IMR-90 (cell line): ENCODE measurements at regions not wholly inside any gene's neighbourhood (a gene's known extent, or its start where the extent isn't known, plus 50 kb on each side); places are given as distances from the start of the nearest gene placed in this dataset.

Source experiments
- ATAC-seq: fragments of 200-7000 bp; cut with Tn5 transposase; 2 replicates; pipeline ENCODE4 v1.9.1; 2020; ENCODE audit warnings: low read depth, mild to moderate bottlenecking, moderate library complexity
- BruUV-seq: library from RNA; stranded (reverse); fragments of 400-500 nt; replicated peaks from 2 replicates; lab custom pipeline; 2021; lab: Mats Ljungman, UMichigan
- CTCF ChIA-PET: fragments of 300-600 bp; formaldehyde crosslinking; extraction: SDS; loops from one replicate; lab custom pipeline; 2021; ENCODE audit warnings: antibody characterized with exemption; lab: Yijun Ruan, JAX
- POLR2A ChIA-PET: fragments of 300-600 bp; sonication (Branson Sonifier 250); formaldehyde crosslinking; loops from one replicate; lab custom pipeline; 2022; ENCODE audit warnings: antibody characterized with exemption; ENCODE audit not compliant: unreplicated experiment; lab: Charles Lee
- DNase-seq: peaks from one replicate; pipeline ENCODE4 v3.0.0; 2013
- H2AFZ ChIP-seq: replicated peaks from 2 replicates; pipeline ENCODE3; 2013; ENCODE audit warnings: low read length, mild to moderate bottlenecking; ENCODE audit not compliant: poor library complexity
- H2AK5ac ChIP-seq: 2 replicates; pipeline ENCODE4 v1.6.1; 2013; ENCODE audit warnings: low read depth, low read length, inconsistent platforms
- H2AK9ac ChIP-seq: replicated peaks from 2 replicates; pipeline ENCODE3; 2013; ENCODE audit warnings: mild to moderate bottlenecking, low read depth, low read length, moderate library complexity; ENCODE audit not compliant: poor library complexity
- H2BK120ac ChIP-seq: 2 replicates; pipeline ENCODE4 v1.6.1; 2013; ENCODE audit warnings: low read depth, low read length, inconsistent platforms
- H2BK15ac ChIP-seq: 3 replicates; pipeline ENCODE4 v1.6.1; 2013; ENCODE audit warnings: low read depth, low read length, inconsistent platforms
- H2BK20ac ChIP-seq: 2 replicates; pipeline ENCODE4 v1.6.1; 2013; ENCODE audit warnings: low read depth, mild to moderate bottlenecking, inconsistent platforms, low read length, moderate library complexity
- H2BK5ac ChIP-seq: 2 replicates; pipeline ENCODE4 v1.6.1; 2013; ENCODE audit warnings: mild to moderate bottlenecking, low read depth, low read length, inconsistent platforms; ENCODE audit not compliant: poor library complexity, severe bottlenecking
- H3K14ac ChIP-seq: replicated peaks from 2 replicates; pipeline ENCODE4 v1.6.1; 2013; ENCODE audit warnings: low read depth, low read length, inconsistent platforms
- H3K18ac ChIP-seq: 2 replicates; pipeline ENCODE4 v1.6.1; 2013; ENCODE audit warnings: low read depth, low read length, control low read depth
- H3K23ac ChIP-seq: 2 replicates; pipeline ENCODE4 v1.6.1; 2013; ENCODE audit warnings: low read depth, low read length, inconsistent platforms
- H3K27ac ChIP-seq: 2 replicates; pipeline ENCODE4 v1.5.1; 2013; ENCODE audit warnings: mild to moderate bottlenecking, control low read depth, low read length; ENCODE audit not compliant: insufficient read depth
- H3K27me3 ChIP-seq: 2 replicates; pipeline ENCODE4 v1.6.1; 2013; ENCODE audit warnings: low read length; ENCODE audit not compliant: control insufficient read depth, insufficient read depth
- H3K36me3 ChIP-seq: 2 replicates; pipeline ENCODE4 v1.6.1; 2013; ENCODE audit warnings: low read length, mixed read lengths; ENCODE audit not compliant: control insufficient read depth, insufficient read depth
- H3K4ac ChIP-seq: 2 replicates; pipeline ENCODE4 v1.6.1; 2013; ENCODE audit warnings: low read depth, low read length, inconsistent platforms
- H3K4me1 ChIP-seq: 2 replicates; pipeline ENCODE4 v1.6.1; 2013; ENCODE audit warnings: low read length, mixed read lengths; ENCODE audit not compliant: control insufficient read depth, insufficient read depth
- H3K4me2 ChIP-seq: 2 replicates; pipeline ENCODE4 v1.6.1; 2013; ENCODE audit warnings: low read depth, mild to moderate bottlenecking, control low read depth, low read length, moderate library complexity
- H3K4me3 ChIP-seq: 2 replicates; pipeline ENCODE4 v1.5.1; 2013; ENCODE audit warnings: low read depth, mild to moderate bottlenecking, control low read depth, low read length, moderate library complexity; ENCODE audit not compliant: insufficient read depth
- H3K56ac ChIP-seq: 2 replicates; pipeline ENCODE4 v1.6.1; 2013; ENCODE audit warnings: low read length, inconsistent platforms; ENCODE audit not compliant: insufficient read depth; ENCODE audit errors: extremely low read depth
- H3K79me1 ChIP-seq, 2 experiments: 2 replicates each; pipeline ENCODE4 v1.6.1; 2013; ENCODE audit warnings: low read length in 2 of 2, inconsistent platforms in 1 of 2, low read depth in 1 of 2
- H3K9ac ChIP-seq: 2 replicates; pipeline ENCODE4 v1.6.1; 2013; ENCODE audit warnings: low read depth, low read length, control low read depth
- H3K9me1 ChIP-seq: 2 replicates; pipeline ENCODE4 v1.6.1; 2013; ENCODE audit warnings: low read length, inconsistent platforms; ENCODE audit not compliant: insufficient read depth
- H3K9me3 ChIP-seq: 2 replicates; pipeline ENCODE4 v1.6.1; 2013; ENCODE audit warnings: low read length; ENCODE audit not compliant: control insufficient read depth, insufficient read depth
- H4K20me1 ChIP-seq: 2 replicates; pipeline ENCODE4 v1.6.1; 2013; ENCODE audit warnings: low read length, inconsistent platforms; ENCODE audit not compliant: insufficient read depth
- H4K5ac ChIP-seq: 2 replicates; pipeline ENCODE4 v1.6.1; 2013; ENCODE audit warnings: mild to moderate bottlenecking, low read depth, low read length, control low read depth
- H4K8ac ChIP-seq, 2 experiments: 2 replicates each; pipeline ENCODE4 v1.6.1; 2013; ENCODE audit warnings: low read depth in 2 of 2, low read length in 2 of 2, control low read depth in 1 of 2, inconsistent platforms in 1 of 2
- H4K91ac ChIP-seq: 2 replicates; pipeline ENCODE4 v1.6.1; 2013; ENCODE audit warnings: low read depth, low read length, inconsistent platforms; ENCODE audit not compliant: insufficient read depth
- CHD1 ChIP-seq: IDR thresholded peaks from 2 replicates; pipeline ENCODE4 v1.6.1; 2012; ENCODE audit warnings: low read depth, low read length, improper control_type of control experiment
- MAZ ChIP-seq: IDR thresholded peaks from 2 replicates; pipeline ENCODE4 v1.6.1; 2012; ENCODE audit warnings: low read depth, mild to moderate bottlenecking, low read length, improper control_type of control experiment, moderate library complexity, borderline replicate concordance
- MXI1 ChIP-seq: IDR thresholded peaks from 2 replicates; pipeline ENCODE4 v1.6.1; 2012; ENCODE audit warnings: low read depth, mild to moderate bottlenecking, low read length, moderate library complexity, borderline replicate concordance
- NFE2L2 ChIP-seq: fragments of 150-350 bp; IDR thresholded peaks from 2 replicates; pipeline ENCODE4 v1.6.1; 2016; ENCODE audit warnings: low read depth, mild to moderate bottlenecking, low read length
- RFX5 ChIP-seq: IDR thresholded peaks from 2 replicates; pipeline ENCODE4 v1.8.0; 2012; ENCODE audit warnings: low read depth, mild to moderate bottlenecking, low read length, moderate library complexity
- WGBS, 2 experiments: methylation state at CpG; one replicate each; pipeline versions ENCODE4 v1.1.5 to v1.1.7; 2013; ENCODE audit warnings: missing lambda C conversion rate in 2 of 2; ENCODE audit not compliant: insufficient read length in 1 of 2; ENCODE audit errors: extremely low coverage in 2 of 2; 5-methylcytosine and 5-hydroxymethylcytosine counted together
- dilution Hi-C: fragments of 300-500 bp; cut with HindIII; formaldehyde crosslinking; loops from one replicate; pipeline ENCODE4 v1.14.3; 2018; ENCODE audit warnings: low sequenced_read_pairs; ENCODE audit not compliant: unreplicated experiment
- in situ Hi-C: fragments of 300-500 bp; cut with MboI; formaldehyde crosslinking; loops from 3 replicates; pipeline ENCODE4 v1.14.3; 2019; ENCODE audit warnings: low sequenced_read_pairs, inconsistent platforms, mixed read lengths
- intact Hi-C: fragments of 100-400 bp; cut with micrococcal nuclease; formaldehyde crosslinking; loops from 2 replicates; pipeline ENCODE4 v1.10.0; 2022
- TF ChIP-seq, protein P1 (sequence below): conservative IDR thresholded peaks from 2 replicates; pipeline ENCODE4 v1.5.1; 2012; ENCODE audit warnings: mild to moderate bottlenecking, low read depth, low read length, improper control_type of control experiment

DNA sequence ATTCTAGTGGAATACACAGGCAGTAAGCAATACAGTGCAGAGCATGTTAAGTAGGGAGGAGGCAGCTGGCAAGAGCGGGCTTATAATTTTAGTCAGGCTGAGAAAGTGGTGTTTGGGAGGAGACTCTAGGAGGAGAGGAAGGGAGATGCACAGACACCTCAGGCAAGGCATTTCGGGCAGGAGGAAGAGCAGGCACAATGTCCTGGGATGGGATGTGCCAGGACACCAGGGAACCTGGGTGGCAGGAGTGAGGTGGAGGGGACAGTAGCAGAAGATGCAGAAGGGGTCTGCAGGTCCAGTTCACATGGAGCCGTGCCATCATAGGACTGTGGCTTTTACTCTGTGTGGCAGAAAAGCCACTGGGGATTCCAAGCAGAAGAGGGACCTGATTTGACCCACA, 143.7 kb upstream of the FSTL4 start:
- H3K56ac ChIP-seq = no peak overlapping the region
- no peak overlapping the region for H4K5ac ChIP-seq
- H3K9ac ChIP-seq = no peak overlapping the region
- H4K20me1 ChIP-seq = no peaks in the 10 kb centered on the region
- TF ChIP-seq, protein P1, sequence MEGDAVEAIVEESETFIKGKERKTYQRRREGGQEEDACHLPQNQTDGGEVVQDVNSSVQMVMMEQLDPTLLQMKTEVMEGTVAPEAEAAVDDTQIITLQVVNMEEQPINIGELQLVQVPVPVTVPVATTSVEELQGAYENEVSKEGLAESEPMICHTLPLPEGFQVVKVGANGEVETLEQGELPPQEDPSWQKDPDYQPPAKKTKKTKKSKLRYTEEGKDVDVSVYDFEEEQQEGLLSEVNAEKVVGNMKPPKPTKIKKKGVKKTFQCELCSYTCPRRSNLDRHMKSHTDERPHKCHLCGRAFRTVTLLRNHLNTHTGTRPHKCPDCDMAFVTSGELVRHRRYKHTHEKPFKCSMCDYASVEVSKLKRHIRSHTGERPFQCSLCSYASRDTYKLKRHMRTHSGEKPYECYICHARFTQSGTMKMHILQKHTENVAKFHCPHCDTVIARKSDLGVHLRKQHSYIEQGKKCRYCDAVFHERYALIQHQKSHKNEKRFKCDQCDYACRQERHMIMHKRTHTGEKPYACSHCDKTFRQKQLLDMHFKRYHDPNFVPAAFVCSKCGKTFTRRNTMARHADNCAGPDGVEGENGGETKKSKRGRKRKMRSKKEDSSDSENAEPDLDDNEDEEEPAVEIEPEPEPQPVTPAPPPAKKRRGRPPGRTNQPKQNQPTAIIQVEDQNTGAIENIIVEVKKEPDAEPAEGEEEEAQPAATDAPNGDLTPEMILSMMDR = no peak
- no peak for TF ChIP-seq CHD1
- TF ChIP-seq MXI1 = no peak
- TF ChIP-seq MAZ = no peak
- no peak for TF ChIP-seq RFX5
- TF ChIP-seq NFE2L2 = no peak
- POLR2A ChIA-PET = no interaction called here
- intact Hi-C loops (loop anchor here (10.0 kb wide), 1 partner anchor 189 kb away; no protein-coding TSS in a partner anchor), dilution Hi-C loops (no loop called here), in situ Hi-C loops (no loop called here)
- H3K23ac ChIP-seq = no peak overlapping the region
- no peak overlapping the region for H3K4me2 ChIP-seq
- H2AFZ ChIP-seq = no peak overlapping the region
- H3K79me1 ChIP-seq = no peaks in the 10 kb centered on the region
- ATAC-seq (no peak), DNase-seq (no peak)
- H3K36me3 ChIP-seq = no peaks in the 10 kb centered on the region
- H2BK15ac ChIP-seq = no peak overlapping the region
- H3K4ac ChIP-seq = no peak overlapping the region
- no peak overlapping the region for H4K91ac ChIP-seq
- no peak overlapping the region for H2BK5ac ChIP-seq
- H4K8ac ChIP-seq = no peak overlapping the region
- H3K27me3 ChIP-seq = peaks cover 5% of the 10 kb centered on the region
- peak overlapping the region; percentile 28 for H2AK9ac ChIP-seq
- H2AK5ac ChIP-seq = no peak overlapping the region
- WGBS, 2 experiments = no CpG with 5 or more reads among the region's 3 CpGs
- BruUV-seq = no TSS peak
- no peak overlapping the region for H3K27ac ChIP-seq
- no peak overlapping the region for H3K4me3 ChIP-seq
- H2BK20ac ChIP-seq = no peak overlapping the region
- no peaks in the 10 kb centered on the region for H3K9me1 ChIP-seq
- no peaks in the 10 kb centered on the region for H3K4me1 ChIP-seq
- no peak overlapping the region for H2BK120ac ChIP-seq
- H3K18ac ChIP-seq = no peak overlapping the region
- CTCF ChIA-PET = no interaction called here
- H3K9me3 ChIP-seq = no peaks in the 10 kb centered on the region
- H3K14ac ChIP-seq = no peak overlapping the region
